ENCODE measurements at regions not wholly inside any gene's neighbourhood (a gene's known extent, or its start where the extent isn't known, plus 50 kb on each side); places are given as distances from the start of the nearest gene placed in this dataset.

GRCh38 chr2:181300600-181301291 is 156.4 kb upstream of the ITGA4 start:
- FAIRE-seq: peak; percentile 72

GRCh38 chr2:181304011-181304844 is 153.0 kb upstream of the ITGA4 start:
- DNase-seq (ENCODE audit: insufficient read length, low spot score) (no peak), FAIRE-seq (peak; percentile 95)

More at GRCh38 chr2:181300600-181301291, 156.4 kb upstream of the ITGA4 start:
- DNase-seq (ENCODE audit: insufficient read length, low spot score): no peak

- peak; percentile 100 for FAIRE-seq
These were observed 151.7 kb upstream of the ITGA4 start for GRCh38 chr2:181305301-181306123.

GRCh38 chr2:181306785-181307184 is 150.4 kb upstream of the ITGA4 start:
- peak; percentile 96 for FAIRE-seq
- no peak for DNase-seq (ENCODE audit: insufficient read length, low spot score)

More at GRCh38 chr2:181305301-181306123, 151.7 kb upstream of the ITGA4 start:
- DNase-seq (ENCODE audit: insufficient read length, low spot score): peak; percentile 21

- no peak for FAIRE-seq
- DNase-seq (ENCODE audit: insufficient read length, low spot score): no peak
These were observed 149.8 kb upstream of the ITGA4 start for GRCh38 chr2:181307203-181307991.

GRCh38 chr2:181308766-181309515 is 148.2 kb upstream of the ITGA4 start:
- peak; percentile 94 for FAIRE-seq
- DNase-seq (ENCODE audit: insufficient read length, low spot score): no peak

GRCh38 chr2:181309586-181309985 is 147.6 kb upstream of the ITGA4 start:
- DNase-seq (ENCODE audit: insufficient read length, low spot score) (no peak), FAIRE-seq (no peak)

GRCh38 chr2:181310967-181311366 is 146.2 kb upstream of the ITGA4 start:
- DNase-seq (ENCODE audit: insufficient read length, low spot score): no peak
- FAIRE-seq: no peak

- DNase-seq (ENCODE audit: insufficient read length, low spot score) (no peak), FAIRE-seq (no peak)
These were observed 145.3 kb upstream of the ITGA4 start for GRCh38 chr2:181311837-181312236.

- DNase-seq (ENCODE audit: insufficient read length, low spot score) (peak; percentile 5), FAIRE-seq (peak; percentile 100)
These were observed 144.7 kb upstream of the ITGA4 start for GRCh38 chr2:181312515-181312927.

GRCh38 chr2:181313845-181314244 is 143.3 kb upstream of the ITGA4 start:
- no peak for DNase-seq (ENCODE audit: insufficient read length, low spot score)
- FAIRE-seq: no peak

GRCh38 chr2:181314551-181314950 is 142.6 kb upstream of the ITGA4 start:
- DNase-seq (ENCODE audit: insufficient read length, low spot score): no peak
- no peak for FAIRE-seq

- FAIRE-seq: no peak
- no peak for DNase-seq (ENCODE audit: insufficient read length, low spot score)
These were observed 139.7 kb upstream of the ITGA4 start for GRCh38 chr2:181317511-181317910.

GRCh38 chr2:181318504-181319280 is 138.5 kb upstream of the ITGA4 start:
- FAIRE-seq (no peak), DNase-seq (ENCODE audit: insufficient read length, low spot score) (no peak)

- DNase-seq (ENCODE audit: insufficient read length, low spot score): no peak
- FAIRE-seq: peak; percentile 33
These were observed 137.9 kb upstream of the ITGA4 start for GRCh38 chr2:181319286-181319685.

- FAIRE-seq (no peak), DNase-seq (ENCODE audit: insufficient read length, low spot score) (no peak)
These were observed 136.5 kb upstream of the ITGA4 start for GRCh38 chr2:181320638-181321037.

GRCh38 chr2:181324912-181325311 is 132.3 kb upstream of the ITGA4 start:
- FAIRE-seq (peak; percentile 42), DNase-seq (ENCODE audit: insufficient read length, low spot score) (no peak)

- no peak for FAIRE-seq
- DNase-seq (ENCODE audit: insufficient read length, low spot score): no peak
These were observed 130.5 kb upstream of the ITGA4 start for GRCh38 chr2:181326661-181327060.

- no peak for FAIRE-seq
- no peak for DNase-seq (ENCODE audit: insufficient read length, low spot score)
These were observed 126.9 kb upstream of the ITGA4 start for GRCh38 chr2:181330286-181330685.
